Brain microvascular endothelial cell (primary cell): ENCODE measurements at regions not wholly inside any gene's neighbourhood (a gene's known extent, or its start where the extent isn't known, plus 50 kb on each side); places are given as distances from the start of the nearest gene placed in this dataset.
"Not testable (repeated sequence)": the region's sequence is repeated elsewhere in the genome, so short reads cannot be mapped to it uniquely, and the experiment has no call there.

ENCODE experiments used
- DNase-seq: peaks from one replicate; pipeline ENCODE4 v3.0.0-alpha.2; 2020
- H3K27ac ChIP-seq: fragments of 250-450 bp; sonication (Bioruptor Pico); 2 replicates; pipeline ENCODE4 v1.5.1; 2020; ENCODE audit warnings: mild to moderate bottlenecking, moderate library complexity
- H3K27me3 ChIP-seq: fragments of 250-450 bp; sonication (Bioruptor Pico); replicated peaks from 2 replicates; pipeline ENCODE4 v1.5.1; 2020; ENCODE audit warnings: mild to moderate bottlenecking
- H3K36me3 ChIP-seq: fragments of 250-450 bp; sonication (Bioruptor Pico); replicated peaks from 2 replicates; pipeline ENCODE4 v1.5.1; 2020; ENCODE audit warnings: mild to moderate bottlenecking
- H3K4me3 ChIP-seq: 2 replicates; pipeline ENCODE4 v1.5.1; 2011; ENCODE audit warnings: low read depth, mild to moderate bottlenecking, control low read depth, low read length, moderate library complexity
- CTCF ChIP-seq: IDR thresholded peaks from 2 replicates; pipeline ENCODE4 v1.5.1; 2011; ENCODE audit warnings: low read depth, mild to moderate bottlenecking, moderate library complexity, low read length, control low read depth, inconsistent platforms; ENCODE audit errors: missing control alignments
- in situ Hi-C: cut with HindIII; loops from 2 replicates; pipeline ENCODE4 v1.10.0; 2017; ENCODE audit warnings: low sequenced_read_pairs, low pct_ligation_motif_present

DNA sequence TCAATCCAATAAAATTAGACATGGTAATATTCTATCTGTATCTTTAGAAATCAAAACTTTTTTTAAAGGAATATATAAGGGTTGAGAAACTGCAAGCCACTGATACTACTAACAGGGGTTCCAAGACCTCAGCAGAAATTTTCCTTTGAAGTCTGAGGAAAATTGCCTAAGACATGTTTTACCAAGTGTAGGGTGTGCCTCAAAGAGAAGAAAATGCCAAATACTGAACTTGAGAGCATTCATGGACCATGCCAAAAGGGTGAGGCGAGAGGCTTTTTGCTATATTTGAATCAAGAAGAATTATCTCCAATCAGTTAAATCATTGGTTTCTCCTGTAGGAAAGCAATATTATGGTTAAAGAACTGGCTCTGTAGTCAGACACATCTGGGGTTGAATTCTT is 207.9 kb upstream of the B3GALT2 start:
- in situ Hi-C loops, result no loop called here
- H3K27me3 ChIP-seq, result no peaks in the 10 kb centered on the region
- no peak overlapping the region for H3K4me3 ChIP-seq
- TF ChIP-seq CTCF, result no peak
- no peaks in the 10 kb centered on the region for H3K36me3 ChIP-seq
- no peak for DNase-seq
- no peak overlapping the region for H3K27ac ChIP-seq

DNA sequence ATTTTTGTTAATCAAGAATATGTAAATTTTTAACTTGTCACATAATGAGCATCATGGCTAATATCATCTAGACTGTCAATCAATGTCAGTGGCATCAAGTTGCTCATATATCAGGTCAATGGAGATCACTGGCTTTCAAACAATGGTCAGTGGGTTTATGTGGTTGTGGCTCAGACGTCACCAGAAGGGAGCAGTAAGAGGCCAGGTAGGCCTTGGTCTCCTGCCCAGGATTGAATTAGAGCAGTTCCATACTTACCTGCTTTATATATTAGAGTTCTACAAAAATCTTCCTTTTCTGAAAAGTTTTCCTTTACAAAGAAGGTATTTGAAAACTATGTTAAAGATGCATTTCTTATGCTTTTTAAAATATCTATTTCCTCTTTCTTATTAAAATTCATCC is 206.3 kb upstream of the B3GALT2 start:
- H3K27ac ChIP-seq, result no peak overlapping the region
- no peak for DNase-seq
- in situ Hi-C loops, result no loop called here
- H3K27me3 ChIP-seq, result no peaks in the 10 kb centered on the region
- no peak for TF ChIP-seq CTCF
- no peak overlapping the region for H3K4me3 ChIP-seq
- H3K36me3 ChIP-seq, result no peaks in the 10 kb centered on the region

GRCh38 chr1:193388683-193389082 is 202.3 kb upstream of the B3GALT2 start:
- Histone ChIP-seq H3K27ac (no peak overlapping the region), H3K4me3 (no peak overlapping the region), H3K36me3 (no peaks in the 10 kb centered on the region), H3K27me3 (no peaks in the 10 kb centered on the region)
- no peak for DNase-seq
- no peak for TF ChIP-seq CTCF
- in situ Hi-C loops, result no loop called here

DNA sequence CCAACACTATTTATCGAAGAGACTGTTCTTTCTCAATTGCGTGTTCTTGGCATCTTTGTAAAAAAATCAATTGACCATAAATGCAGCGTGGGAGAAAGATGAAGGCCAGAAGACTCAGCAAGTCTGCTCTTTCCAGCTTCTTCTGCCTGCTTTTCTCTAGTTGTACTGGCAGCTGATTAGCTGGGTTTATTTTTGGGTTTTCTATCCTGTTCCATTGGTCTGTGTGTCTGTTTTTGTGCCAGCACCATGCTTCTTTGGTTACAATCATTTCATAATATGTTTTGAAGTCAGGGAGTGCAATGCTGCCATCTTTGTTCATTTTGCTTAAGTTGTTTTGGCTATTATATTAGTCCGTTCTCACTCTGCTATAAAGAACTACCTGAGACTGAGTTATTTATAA is 201.8 kb upstream of the B3GALT2 start:
- in situ Hi-C loops, result no loop called here
- H3K27me3 ChIP-seq, result no peaks in the 10 kb centered on the region
- DNase-seq, result no peak

DNA sequence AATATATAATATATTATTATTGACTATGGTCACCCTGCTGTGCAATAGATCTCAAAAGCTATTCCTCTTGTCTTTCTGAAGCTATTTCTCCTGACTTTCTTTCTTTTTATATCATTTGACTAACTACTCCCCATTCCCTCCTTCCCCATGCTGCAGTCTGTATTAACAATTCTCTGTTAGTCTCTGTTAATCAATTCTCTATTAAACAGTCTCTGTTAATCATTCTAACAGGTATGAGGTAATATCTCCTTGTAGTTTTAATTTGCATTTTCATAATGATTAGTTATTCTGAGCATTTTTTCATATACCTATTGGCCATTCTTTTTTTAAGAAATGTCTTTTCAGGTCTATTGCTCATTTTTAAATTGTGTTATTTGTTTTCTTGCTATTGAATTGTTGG is 201.0 kb upstream of the B3GALT2 start:
- no peak for DNase-seq
- in situ Hi-C loops, result no loop called here
- Histone ChIP-seq H3K27me3 (no peaks in the 10 kb centered on the region), H3K27ac (no peak overlapping the region), H3K36me3 (no peaks in the 10 kb centered on the region), H3K4me3 (no peak overlapping the region)
- TF ChIP-seq CTCF, result no peak

More for the DNA sequence above, 201.8 kb upstream of the B3GALT2 start:
- H3K27ac ChIP-seq, result no peak overlapping the region
- H3K4me3 ChIP-seq, result no peak overlapping the region
- H3K36me3 ChIP-seq, result no peaks in the 10 kb centered on the region
- no peak for TF ChIP-seq CTCF

DNA sequence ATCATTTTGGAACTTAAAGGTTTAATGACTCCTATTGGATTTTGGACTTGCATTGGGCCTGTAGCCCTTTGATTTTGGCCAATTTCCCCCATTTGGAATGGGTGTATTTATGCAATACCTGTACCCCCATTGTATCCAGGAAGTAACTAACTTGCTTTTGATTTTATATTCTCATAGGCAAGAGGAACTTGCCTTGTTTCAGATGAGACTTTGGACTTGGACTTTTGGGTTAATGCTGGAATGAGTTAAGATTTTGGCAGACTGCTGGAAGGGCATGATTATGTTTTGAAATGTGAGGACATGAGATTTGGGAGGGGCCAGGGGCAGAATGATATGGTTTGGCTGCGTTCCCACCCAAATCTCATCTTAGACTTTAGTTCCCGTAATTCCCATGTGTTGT is 192.0 kb upstream of the B3GALT2 start:
- DNase-seq, H3K36me3 ChIP-seq, in situ Hi-C loops, H3K4me3 ChIP-seq, H3K27ac ChIP-seq, H3K27me3 ChIP-seq: not testable (repeated sequence)
